H1 (cell line): ENCODE measurements at regions not wholly inside any gene's neighbourhood (a gene's known extent, or its start where the extent isn't known, plus 50 kb on each side); places are given as distances from the start of the nearest gene placed in this dataset.

Source experiments
- CTCF ChIA-PET: fragments of 300-600 bp; sonication (Branson Sonifier 250); formaldehyde crosslinking; loops from one replicate; lab custom pipeline; 2021; ENCODE audit not compliant: partially characterized antibody; lab: Charles Lee
- POLR2A ChIA-PET: fragments of 300-600 bp; sonication (Branson Sonifier 250); formaldehyde crosslinking; loops from one replicate; lab custom pipeline; 2021; ENCODE audit warnings: inconsistent platforms; ENCODE audit not compliant: partially characterized antibody; lab: Charles Lee
- DNase-seq, 2 experiments: peaks; one replicate each; pipeline versions ENCODE4 v3.0.0 to v3.0.0-alpha.2; 2010 to 2022; ENCODE audit warnings: low spot score in 2 of 2, low read depth in 1 of 2, mixed read lengths in 1 of 2
- FAIRE-seq: peaks from 2 replicates; lab custom pipeline; 2011; peaks lifted over from hg19 to GRCh38; lab: Jason Lieb, UNC
- H2AFZ ChIP-seq: 2 replicates; pipeline ENCODE4 v1.8.1; 2012; ENCODE audit warnings: low read length, inconsistent platforms
- H2AK5ac ChIP-seq: 2 replicates; pipeline ENCODE4 v1.6.1; 2013; ENCODE audit warnings: low read depth, low read length
- H2BK120ac ChIP-seq: replicated peaks from 2 replicates; pipeline ENCODE3; 2013; ENCODE audit warnings: low read depth, low read length, inconsistent platforms
- H2BK12ac ChIP-seq: 2 replicates; pipeline ENCODE4 v1.6.1; 2013; ENCODE audit warnings: low read depth, low read length
- H2BK15ac ChIP-seq: 2 replicates; pipeline ENCODE4 v1.6.1; 2013; ENCODE audit warnings: low read length
- H2BK20ac ChIP-seq: 2 replicates; pipeline ENCODE4 v1.6.1; 2013; ENCODE audit warnings: low read length
- H2BK5ac ChIP-seq: 2 replicates; pipeline ENCODE4 v1.6.1; 2013; ENCODE audit warnings: low read depth, low read length
- H3K14ac ChIP-seq: 2 replicates; pipeline ENCODE4 v1.6.1; 2013; ENCODE audit warnings: inconsistent platforms; ENCODE audit not compliant: insufficient read length
- H3K18ac ChIP-seq: 2 replicates; pipeline ENCODE4 v1.6.1; 2013; ENCODE audit warnings: low read length; ENCODE audit errors: extremely low read depth
- H3K23ac ChIP-seq: 2 replicates; pipeline ENCODE4 v1.6.1; 2013; ENCODE audit warnings: inconsistent platforms; ENCODE audit not compliant: insufficient read length
- H3K23me2 ChIP-seq: 2 replicates; pipeline ENCODE4 v1.6.1; 2013; ENCODE audit warnings: low read depth, low read length
- H3K27ac ChIP-seq: 2 replicates; pipeline ENCODE4 v1.6.1; 2011; ENCODE audit warnings: low read depth, low read length, inconsistent platforms
- H3K27me3 ChIP-seq, 4 experiments: replicated peaks in 1 of 4; 1 replicate in 1 of 4; 2 replicates in 3 of 4; pipeline versions ENCODE4 v1.6.1 to v1.8.1; 2011 to 2013; ENCODE audit warnings: low read length in 3 of 4, mild to moderate bottlenecking in 3 of 4, inconsistent platforms in 2 of 4, mixed read lengths in 2 of 4, moderate library complexity in 1 of 4; ENCODE audit not compliant: control insufficient read depth in 3 of 4, insufficient read depth in 3 of 4; ENCODE audit errors: extremely low read depth in 1 of 4
- H3K36me3 ChIP-seq, 4 experiments: 2 replicates each; pipeline versions ENCODE4 v1.6.1 to v1.8.1; 2011 to 2013; ENCODE audit warnings: mild to moderate bottlenecking in 4 of 4, low read length in 3 of 4, moderate library complexity in 2 of 4, control low read depth in 1 of 4, inconsistent platforms in 1 of 4; ENCODE audit not compliant: insufficient read depth in 4 of 4, control insufficient read depth in 2 of 4
- H3K4ac ChIP-seq: replicated peaks from 2 replicates; pipeline ENCODE3; 2013; ENCODE audit warnings: low read length, low read depth, mixed read lengths, inconsistent platforms; ENCODE audit not compliant: insufficient read length
- H3K4me1 ChIP-seq, 4 experiments: replicated peaks in 1 of 4; 1 replicate in 1 of 4; 2 replicates in 3 of 4; pipeline versions ENCODE4 v1.6.1 to v1.8.1; 2011 to 2013; ENCODE audit warnings: low read length in 3 of 4, inconsistent platforms in 2 of 4, mixed read lengths in 1 of 4; ENCODE audit not compliant: insufficient read depth in 4 of 4, control insufficient read depth in 3 of 4
- H3K4me2 ChIP-seq, 2 experiments: 2 replicates each; pipeline versions ENCODE4 v1.6.1 to v1.8.1; 2011 to 2013; ENCODE audit warnings: low read depth in 2 of 2, low read length in 2 of 2, control low read depth in 1 of 2, inconsistent platforms in 1 of 2, mild to moderate bottlenecking in 1 of 2; ENCODE audit not compliant: insufficient read depth in 1 of 2
- H3K4me3 ChIP-seq, 4 experiments: fragments of 200-600, 300-600 bp in 1 of 4; sonication (generic), shearing (Covaris generic), sonication (Bioruptor Twin) in 1 of 4; 2 replicates each; pipeline versions ENCODE4 v1.5.1 to v1.8.1; 2011 to 2016; ENCODE audit warnings: low read length in 4 of 4, low read depth in 3 of 4, control low read depth in 2 of 4, inconsistent platforms in 2 of 4, mild to moderate bottlenecking in 2 of 4, mixed read lengths in 1 of 4, moderate library complexity in 1 of 4; ENCODE audit not compliant: insufficient read depth in 2 of 4; ENCODE audit errors: extremely low read depth in 1 of 4
- H3K56ac ChIP-seq: replicated peaks from 2 replicates; pipeline ENCODE3; 2013; ENCODE audit warnings: low read depth, mild to moderate bottlenecking, mixed read lengths, low read length, inconsistent platforms; ENCODE audit not compliant: insufficient read length
- H3K79me1 ChIP-seq: 2 replicates; pipeline ENCODE4 v1.6.1; 2013; ENCODE audit warnings: low read depth, low read length, control low read depth
- H3K79me2 ChIP-seq, 2 experiments: 2 replicates each; pipeline versions ENCODE4 v1.6.1 to v1.8.1; 2012 to 2013; ENCODE audit warnings: low read length in 2 of 2, mild to moderate bottlenecking in 2 of 2, inconsistent platforms in 1 of 2; ENCODE audit not compliant: insufficient read depth in 2 of 2, control insufficient read depth in 1 of 2
- H3K9ac ChIP-seq, 4 experiments: replicated peaks in 1 of 4; 1 replicate in 1 of 4; 2 replicates in 3 of 4; pipeline versions ENCODE4 v1.6.1 to v1.8.1; 2011 to 2013; ENCODE audit warnings: low read depth in 3 of 4, low read length in 3 of 4, control low read depth in 2 of 4, mild to moderate bottlenecking in 2 of 4, moderate library complexity in 2 of 4, inconsistent platforms in 1 of 4; ENCODE audit errors: extremely low read depth in 1 of 4
- H3K9me3 ChIP-seq, 2 experiments: 2 replicates each; pipeline versions ENCODE4 v1.6.1 to v1.8.1; 2012 to 2013; ENCODE audit warnings: mild to moderate bottlenecking in 2 of 2, moderate library complexity in 2 of 2, control low read depth in 1 of 2, inconsistent platforms in 1 of 2, low read depth in 1 of 2, low read length in 1 of 2, mixed read lengths in 1 of 2; ENCODE audit not compliant: insufficient read depth in 2 of 2
- H4K20me1 ChIP-seq, 2 experiments: replicated peaks in 1 of 2; 2 replicates each; pipeline versions ENCODE3 to v1.8.1; 2011 to 2013; ENCODE audit warnings: inconsistent platforms in 2 of 2, low read length in 2 of 2, mild to moderate bottlenecking in 1 of 2; ENCODE audit not compliant: insufficient read depth in 2 of 2, control insufficient read depth in 1 of 2
- H4K5ac ChIP-seq: 2 replicates; pipeline ENCODE4 v1.6.1; 2013; ENCODE audit warnings: low read length, low read depth, mixed read lengths, inconsistent platforms; ENCODE audit not compliant: insufficient read length
- H4K8ac ChIP-seq: 2 replicates; pipeline ENCODE4 v1.8.0; 2013; ENCODE audit warnings: mild to moderate bottlenecking, moderate library complexity, low read length, inconsistent platforms; ENCODE audit not compliant: insufficient read depth; ENCODE audit errors: extremely low read depth
- H4K91ac ChIP-seq: replicated peaks from 2 replicates; pipeline ENCODE3; 2013; ENCODE audit warnings: low read length, mixed read lengths, inconsistent platforms; ENCODE audit not compliant: insufficient read length
- CEBPB ChIP-seq: IDR thresholded peaks from 2 replicates; pipeline ENCODE4 v1.6.1; 2012; ENCODE audit warnings: low read depth, low read length
- GTF2F1 ChIP-seq: IDR thresholded peaks from 2 replicates; pipeline ENCODE4 v1.6.1; 2012; ENCODE audit warnings: low read depth, low read length, improper control_type of control experiment, borderline replicate concordance
- HDAC2 ChIP-seq, 2 experiments: fragments of 300-600 bp in 1 of 2; sonication (generic) in 1 of 2; IDR thresholded peaks; 2 replicates each; pipeline ENCODE4 v1.6.1; 2011 to 2012; ENCODE audit warnings: low read depth in 2 of 2, low read length in 2 of 2, mild to moderate bottlenecking in 2 of 2, moderate library complexity in 2 of 2, borderline replicate concordance in 1 of 2, inconsistent platforms in 1 of 2
- JUND ChIP-seq: IDR thresholded peaks from 2 replicates; pipeline ENCODE4 v1.6.1; 2011; ENCODE audit warnings: mild to moderate bottlenecking, improper control_type of control experiment, low read length
- POLR2A ChIP-seq, 2 experiments: IDR thresholded peaks; 1 replicate in 1 of 2; 2 replicates in 1 of 2; pipeline ENCODE4 v1.6.1; 2011; ENCODE audit warnings: low read depth in 2 of 2, low read length in 2 of 2, mild to moderate bottlenecking in 2 of 2; ENCODE audit errors: control extremely low read depth in 1 of 2
- RFX5 ChIP-seq: IDR thresholded peaks from 2 replicates; pipeline ENCODE4 v1.6.1; 2011; ENCODE audit warnings: low read depth, low read length, improper control_type of control experiment, borderline replicate concordance
- RXRA ChIP-seq: IDR thresholded peaks from 2 replicates; pipeline ENCODE4 v1.6.1; 2011; ENCODE audit warnings: low read depth, mild to moderate bottlenecking, low read length, moderate library complexity; ENCODE audit not compliant: insufficient read depth
- WGBS, 2 experiments: shearing (Covaris generic) in 1 of 2; methylation state at CpG; one replicate each; pipeline versions ENCODE4 v1.1.6 to v1.1.7; 2013 to 2015; ENCODE audit warnings: low lambda C conversion rate in 2 of 2, mixed read lengths in 2 of 2, inconsistent platforms in 1 of 2, low coverage in 1 of 2, missing lambda C conversion rate in 1 of 2; ENCODE audit not compliant: insufficient replicate concordance in 2 of 2, insufficient coverage in 1 of 2, insufficient read length in 1 of 2; ENCODE audit errors: extremely low coverage in 1 of 2, missing lambda C conversion rate in 1 of 2; 5-methylcytosine and 5-hydroxymethylcytosine counted together

DNA sequence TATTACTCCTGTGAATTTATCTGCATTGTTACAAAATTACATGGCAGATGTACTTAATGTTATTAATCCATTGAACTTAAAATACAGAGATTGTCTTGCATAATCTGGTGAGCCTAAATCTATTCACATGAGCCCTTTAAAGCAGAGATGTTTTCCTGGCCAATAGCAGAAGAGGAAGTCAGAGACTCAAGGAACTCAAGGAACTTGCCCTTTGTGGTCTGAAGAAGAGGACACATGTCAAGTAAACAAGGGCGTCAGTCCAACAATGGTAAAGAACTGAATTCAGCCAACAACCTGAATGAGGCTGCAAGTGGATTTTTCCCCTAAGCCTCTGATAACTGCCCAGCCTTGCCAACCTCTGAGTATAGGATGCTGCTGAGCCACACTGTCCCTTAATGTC, 356.3 kb upstream of the PKDCC start:
- H3K27me3 ChIP-seq: no peaks in the 10 kb centered on the region
- 80% methylated on average over 1 of the region's 1 CpG; no CpG with 5 or more reads in 1 of the 2 experiments for WGBS, 2 experiments
- no peaks in the 10 kb centered on the region for H3K79me1 ChIP-seq
- H3K9me3 ChIP-seq: peaks cover 0 to 3% of the 10 kb centered on the region in 2 experiments; a peak in 1 of 4 replicates
- H3K27ac ChIP-seq: no peak overlapping the region
- FAIRE-seq: no peak
- no peak overlapping the region for H2BK12ac ChIP-seq
- no peak for DNase-seq
- no peak overlapping the region for H3K9ac ChIP-seq
- no peak overlapping the region for H3K14ac ChIP-seq
- H3K36me3 ChIP-seq: no peaks in the 10 kb centered on the region
- H4K20me1 ChIP-seq: no peaks in the 10 kb centered on the region
- TF ChIP-seq RXRA (no peak), GTF2F1 (no peak), CEBPB (no peak), POLR2A (IDR thresholded peaks at IDR 0.05; ENCODE audit: control extremely low read depth in 1 of 2, low read depth in 2 of 2, low read length in 2 of 2) (no peak), JUND (no peak), RFX5 (no peak), HDAC2 (IDR thresholded peaks at IDR 0.05; ENCODE audit: borderline replicate concordance in 1 of 2, low read depth in 2 of 2, low read length in 2 of 2) (no peak)
- H2BK5ac ChIP-seq: no peak overlapping the region
- no peak overlapping the region for H3K4me3 ChIP-seq
- H3K4me1 ChIP-seq: no peaks in the 10 kb centered on the region
- H2AFZ ChIP-seq: no peak overlapping the region
- no peak overlapping the region for H3K56ac ChIP-seq
- H2AK5ac ChIP-seq: no peak overlapping the region
- no peak overlapping the region for H3K23ac ChIP-seq
- no peaks in the 10 kb centered on the region for H3K23me2 ChIP-seq
- no peak overlapping the region for H4K8ac ChIP-seq
- ChIA-PET CTCF (interaction anchor here (0.6 kb wide), 1 partner anchor 11 kb away, joined by 3 read pairs; no protein-coding TSS in a partner anchor), POLR2A (no interaction called here)
- H3K18ac ChIP-seq: no peak overlapping the region
- H3K4ac ChIP-seq: no peak overlapping the region
- no peak overlapping the region for H4K5ac ChIP-seq
- no peak overlapping the region for H2BK20ac ChIP-seq
- no peak overlapping the region for H2BK120ac ChIP-seq
- H4K91ac ChIP-seq: no peak overlapping the region
- no peak overlapping the region for H3K4me2 ChIP-seq
- H3K79me2 ChIP-seq: no peaks in the 10 kb centered on the region
- H2BK15ac ChIP-seq: no peak overlapping the region
